IMR-90 (cell line): ENCODE measurements at regions not wholly inside any gene's neighbourhood (a gene's known extent, or its start where the extent isn't known, plus 50 kb on each side); places are given as distances from the start of the nearest gene placed in this dataset.
"Not testable (repeated sequence)": the region's sequence is repeated elsewhere in the genome, so short reads cannot be mapped to it uniquely, and the experiment has no call there.

Experiments used
- ATAC-seq: fragments of 200-7000 bp; cut with Tn5 transposase; 2 replicates; pipeline ENCODE4 v1.9.1; 2020; ENCODE audit warnings: low read depth, mild to moderate bottlenecking, moderate library complexity
- BruUV-seq: library from RNA; stranded (reverse); fragments of 400-500 nt; replicated peaks from 2 replicates; lab custom pipeline; 2021; lab: Mats Ljungman, UMichigan
- CTCF ChIA-PET: fragments of 300-600 bp; formaldehyde crosslinking; extraction: SDS; loops from one replicate; lab custom pipeline; 2021; ENCODE audit warnings: antibody characterized with exemption; lab: Yijun Ruan, JAX
- POLR2A ChIA-PET: fragments of 300-600 bp; sonication (Branson Sonifier 250); formaldehyde crosslinking; loops from one replicate; lab custom pipeline; 2022; ENCODE audit warnings: antibody characterized with exemption; ENCODE audit not compliant: unreplicated experiment; lab: Charles Lee
- DNase-seq: peaks from one replicate; pipeline ENCODE4 v3.0.0; 2013
- H2AFZ ChIP-seq: replicated peaks from 2 replicates; pipeline ENCODE3; 2013; ENCODE audit warnings: low read length, mild to moderate bottlenecking; ENCODE audit not compliant: poor library complexity
- H2AK5ac ChIP-seq: 2 replicates; pipeline ENCODE4 v1.6.1; 2013; ENCODE audit warnings: low read depth, low read length, inconsistent platforms
- H2AK9ac ChIP-seq: replicated peaks from 2 replicates; pipeline ENCODE3; 2013; ENCODE audit warnings: mild to moderate bottlenecking, low read depth, low read length, moderate library complexity; ENCODE audit not compliant: poor library complexity
- H2BK120ac ChIP-seq: 2 replicates; pipeline ENCODE4 v1.6.1; 2013; ENCODE audit warnings: low read depth, low read length, inconsistent platforms
- H2BK15ac ChIP-seq: 3 replicates; pipeline ENCODE4 v1.6.1; 2013; ENCODE audit warnings: low read depth, low read length, inconsistent platforms
- H2BK20ac ChIP-seq: 2 replicates; pipeline ENCODE4 v1.6.1; 2013; ENCODE audit warnings: low read depth, mild to moderate bottlenecking, inconsistent platforms, low read length, moderate library complexity
- H2BK5ac ChIP-seq: 2 replicates; pipeline ENCODE4 v1.6.1; 2013; ENCODE audit warnings: mild to moderate bottlenecking, low read depth, low read length, inconsistent platforms; ENCODE audit not compliant: poor library complexity, severe bottlenecking
- H3K14ac ChIP-seq: replicated peaks from 2 replicates; pipeline ENCODE4 v1.6.1; 2013; ENCODE audit warnings: low read depth, low read length, inconsistent platforms
- H3K18ac ChIP-seq: 2 replicates; pipeline ENCODE4 v1.6.1; 2013; ENCODE audit warnings: low read depth, low read length, control low read depth
- H3K23ac ChIP-seq: 2 replicates; pipeline ENCODE4 v1.6.1; 2013; ENCODE audit warnings: low read depth, low read length, inconsistent platforms
- H3K27ac ChIP-seq: 2 replicates; pipeline ENCODE4 v1.5.1; 2013; ENCODE audit warnings: mild to moderate bottlenecking, control low read depth, low read length; ENCODE audit not compliant: insufficient read depth
- H3K27me3 ChIP-seq: 2 replicates; pipeline ENCODE4 v1.6.1; 2013; ENCODE audit warnings: low read length; ENCODE audit not compliant: control insufficient read depth, insufficient read depth
- H3K36me3 ChIP-seq: 2 replicates; pipeline ENCODE4 v1.6.1; 2013; ENCODE audit warnings: low read length, mixed read lengths; ENCODE audit not compliant: control insufficient read depth, insufficient read depth
- H3K4ac ChIP-seq: 2 replicates; pipeline ENCODE4 v1.6.1; 2013; ENCODE audit warnings: low read depth, low read length, inconsistent platforms
- H3K4me1 ChIP-seq: 2 replicates; pipeline ENCODE4 v1.6.1; 2013; ENCODE audit warnings: low read length, mixed read lengths; ENCODE audit not compliant: control insufficient read depth, insufficient read depth
- H3K4me2 ChIP-seq: 2 replicates; pipeline ENCODE4 v1.6.1; 2013; ENCODE audit warnings: low read depth, mild to moderate bottlenecking, control low read depth, low read length, moderate library complexity
- H3K4me3 ChIP-seq: 2 replicates; pipeline ENCODE4 v1.5.1; 2013; ENCODE audit warnings: low read depth, mild to moderate bottlenecking, control low read depth, low read length, moderate library complexity; ENCODE audit not compliant: insufficient read depth
- H3K56ac ChIP-seq: 2 replicates; pipeline ENCODE4 v1.6.1; 2013; ENCODE audit warnings: low read length, inconsistent platforms; ENCODE audit not compliant: insufficient read depth; ENCODE audit errors: extremely low read depth
- H3K79me1 ChIP-seq, 2 experiments: 2 replicates each; pipeline ENCODE4 v1.6.1; 2013; ENCODE audit warnings: low read length in 2 of 2, inconsistent platforms in 1 of 2, low read depth in 1 of 2
- H3K9ac ChIP-seq: 2 replicates; pipeline ENCODE4 v1.6.1; 2013; ENCODE audit warnings: low read depth, low read length, control low read depth
- H3K9me1 ChIP-seq: 2 replicates; pipeline ENCODE4 v1.6.1; 2013; ENCODE audit warnings: low read length, inconsistent platforms; ENCODE audit not compliant: insufficient read depth
- H3K9me3 ChIP-seq: 2 replicates; pipeline ENCODE4 v1.6.1; 2013; ENCODE audit warnings: low read length; ENCODE audit not compliant: control insufficient read depth, insufficient read depth
- H4K20me1 ChIP-seq: 2 replicates; pipeline ENCODE4 v1.6.1; 2013; ENCODE audit warnings: low read length, inconsistent platforms; ENCODE audit not compliant: insufficient read depth
- H4K5ac ChIP-seq: 2 replicates; pipeline ENCODE4 v1.6.1; 2013; ENCODE audit warnings: mild to moderate bottlenecking, low read depth, low read length, control low read depth
- H4K8ac ChIP-seq, 2 experiments: 2 replicates each; pipeline ENCODE4 v1.6.1; 2013; ENCODE audit warnings: low read depth in 2 of 2, low read length in 2 of 2, control low read depth in 1 of 2, inconsistent platforms in 1 of 2
- H4K91ac ChIP-seq: 2 replicates; pipeline ENCODE4 v1.6.1; 2013; ENCODE audit warnings: low read depth, low read length, inconsistent platforms; ENCODE audit not compliant: insufficient read depth
- WGBS, 2 experiments: methylation state at CpG; one replicate each; pipeline versions ENCODE4 v1.1.5 to v1.1.7; 2013; ENCODE audit warnings: missing lambda C conversion rate in 2 of 2; ENCODE audit not compliant: insufficient read length in 1 of 2; ENCODE audit errors: extremely low coverage in 2 of 2; 5-methylcytosine and 5-hydroxymethylcytosine counted together
- dilution Hi-C: fragments of 300-500 bp; cut with HindIII; formaldehyde crosslinking; loops from one replicate; pipeline ENCODE4 v1.14.3; 2018; ENCODE audit warnings: low sequenced_read_pairs; ENCODE audit not compliant: unreplicated experiment
- in situ Hi-C: fragments of 300-500 bp; cut with MboI; formaldehyde crosslinking; loops from 3 replicates; pipeline ENCODE4 v1.14.3; 2019; ENCODE audit warnings: low sequenced_read_pairs, inconsistent platforms, mixed read lengths
- intact Hi-C: fragments of 100-400 bp; cut with micrococcal nuclease; formaldehyde crosslinking; loops from 2 replicates; pipeline ENCODE4 v1.10.0; 2022

GRCh38 chr11:67849766-67850165 lies 154.1 kb downstream of the UNC93B1 start:
- H4K5ac ChIP-seq, ATAC-seq, H3K79me1 ChIP-seq, H4K91ac ChIP-seq, H3K4me3 ChIP-seq, H3K14ac ChIP-seq, H2BK5ac ChIP-seq, H3K9me1 ChIP-seq, H3K27me3 ChIP-seq, dilution Hi-C loops, H3K4ac ChIP-seq, H3K4me1 ChIP-seq, H3K23ac ChIP-seq, POLR2A ChIA-PET, H3K36me3 ChIP-seq, H3K9ac ChIP-seq, H2AK5ac ChIP-seq, BruUV-seq, intact Hi-C loops, H2AK9ac ChIP-seq, DNase-seq, CTCF ChIA-PET, H2AFZ ChIP-seq, H3K9me3 ChIP-seq, H3K27ac ChIP-seq, H3K56ac ChIP-seq, H2BK15ac ChIP-seq, H2BK20ac ChIP-seq, H3K4me2 ChIP-seq, H4K8ac ChIP-seq, H4K20me1 ChIP-seq, in situ Hi-C loops, H3K18ac ChIP-seq, H2BK120ac ChIP-seq: not testable (repeated sequence)
- 20% methylated on average over 2 of the region's 7 CpGs; no CpG with 5 or more reads in 1 of the 2 experiments for WGBS, 2 experiments
